A673 (cell line): ENCODE measurements at regions not wholly inside any gene's neighbourhood (a gene's known extent, or its start where the extent isn't known, plus 50 kb on each side); places are given as distances from the start of the nearest gene placed in this dataset.

Source experiments
- BruUV-seq: library from RNA; stranded (reverse); fragments of 400-500 nt; replicated peaks from 2 replicates; lab custom pipeline; 2021; lab: Mats Ljungman, UMichigan
- CTCF ChIA-PET: fragments of 300-600 bp; sonication (Branson Sonifier 250); formaldehyde crosslinking; loops from one replicate; lab custom pipeline; 2022; ENCODE audit warnings: antibody characterized with exemption; lab: Charles Lee
- POLR2A ChIA-PET: fragments of 300-600 bp; sonication (Branson Sonifier 250); formaldehyde crosslinking; loops from one replicate; lab custom pipeline; 2022; ENCODE audit warnings: antibody characterized with exemption; ENCODE audit not compliant: low non-redundant PET; lab: Charles Lee
- DNase-seq: peaks from one replicate; pipeline ENCODE4 v3.0.0-alpha.2; 2015; ENCODE audit warnings: low spot score
- H3K27ac ChIP-seq: fragments of 200-600 bp; sonication (generic); 2 replicates; pipeline ENCODE4 v1.5.1; 2016; ENCODE audit warnings: mixed run types, low read depth, mild to moderate bottlenecking, mixed read lengths, antibody characterized with exemption, low read length; ENCODE audit not compliant: poor library complexity, severe bottlenecking
- H3K27me3 ChIP-seq: fragments of 200-600 bp; sonication (generic); replicated peaks from 2 replicates; pipeline ENCODE4 v1.6.1; 2017; ENCODE audit warnings: mixed run types, low read depth, mild to moderate bottlenecking, mixed read lengths, antibody characterized with exemption, low read length; ENCODE audit not compliant: insufficient read depth, poor library complexity
- H3K36me3 ChIP-seq: fragments of 200-600 bp; sonication (generic); 2 replicates; pipeline ENCODE4 v1.6.1; 2016; ENCODE audit warnings: mixed run types, mild to moderate bottlenecking, mixed read lengths, antibody characterized with exemption, low read length; ENCODE audit not compliant: insufficient read depth, poor library complexity, severe bottlenecking
- H3K4me1 ChIP-seq: fragments of 200-600 bp; sonication (generic); 2 replicates; pipeline ENCODE4 v1.6.1; 2017; ENCODE audit warnings: mixed run types, mild to moderate bottlenecking, mixed read lengths, antibody characterized with exemption, low read length; ENCODE audit not compliant: insufficient read depth, poor library complexity, severe bottlenecking
- H3K4me3 ChIP-seq: fragments of 200-600 bp; sonication (generic); 2 replicates; pipeline ENCODE4 v1.5.1; 2016; ENCODE audit warnings: low read depth, mixed run types, mild to moderate bottlenecking, mixed read lengths, low read length; ENCODE audit not compliant: poor library complexity, severe bottlenecking
- H3K9me3 ChIP-seq: fragments of 200-600 bp; sonication (generic); 2 replicates; pipeline ENCODE4 v1.6.1; 2016; ENCODE audit warnings: mixed run types, low read depth, mild to moderate bottlenecking, mixed read lengths, antibody characterized with exemption, low read length; ENCODE audit not compliant: poor library complexity, severe bottlenecking
- CTCF ChIP-seq: fragments of 300-800, 200-600 bp; sonication (generic); conservative IDR thresholded peaks from 2 replicates; pipeline ENCODE4 v1.5.1; 2017; ENCODE audit warnings: low read depth, mild to moderate bottlenecking, antibody characterized with exemption, low read length, moderate library complexity, mixed read lengths
- EZH2 ChIP-seq: fragments of 200-600 bp; sonication (generic); IDR thresholded peaks from 2 replicates; pipeline ENCODE4 v1.6.1; 2017; ENCODE audit warnings: borderline replicate concordance, low read depth, mild to moderate bottlenecking, mixed read lengths, antibody characterized with exemption, low read length; ENCODE audit not compliant: poor library complexity, severe bottlenecking
- intact Hi-C: fragments of 100-400 bp; cut with micrococcal nuclease; formaldehyde crosslinking; loops from one replicate; pipeline ENCODE4 v1.10.0; 2022; ENCODE audit not compliant: unreplicated experiment

GRCh38 chr4:41433361-41433760, 104.6 kb upstream of the LIMCH1 start:
- H3K27ac ChIP-seq = no peak overlapping the region
- peaks cover 29% of the 10 kb centered on the region for H3K4me1 ChIP-seq
- DNase-seq = no peak
- no peaks in the 10 kb centered on the region for H3K9me3 ChIP-seq
- H3K4me3 ChIP-seq = no peak overlapping the region
- ChIA-PET POLR2A (no interaction called here), CTCF (no interaction called here)
- intact Hi-C loops = loop anchor here (2.0 kb wide), 1 partner anchor 43 kb away; no protein-coding TSS in a partner anchor
- no peaks in the 10 kb centered on the region for H3K27me3 ChIP-seq
- TF ChIP-seq EZH2 = no peak
- TF ChIP-seq CTCF = no peak
- no peaks in the 10 kb centered on the region for H3K36me3 ChIP-seq
- BruUV-seq = no TSS peak

GRCh38 chr4:41435510-41435909, 102.4 kb upstream of the LIMCH1 start:
- peaks cover 21% of the 10 kb centered on the region for H3K4me1 ChIP-seq
- DNase-seq = no peak

DNA sequence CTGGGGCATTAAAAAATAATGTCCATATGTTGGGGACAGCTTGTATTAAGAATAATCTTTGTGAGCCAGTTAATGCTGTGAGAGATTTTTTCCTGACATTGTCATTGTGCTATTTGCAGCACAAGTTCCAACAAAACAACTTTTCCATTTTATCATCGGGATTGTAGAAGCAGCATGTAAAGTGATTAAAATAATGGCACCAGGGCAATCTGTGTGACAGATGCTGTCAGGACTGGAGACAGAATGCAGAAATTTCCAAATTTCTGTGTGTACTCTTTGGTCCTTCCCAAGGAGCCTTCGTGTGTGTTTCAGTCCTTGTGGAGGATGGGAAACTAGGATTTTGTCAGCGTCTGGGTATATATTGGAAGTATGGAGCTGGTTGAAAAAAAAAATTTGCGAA, 101.5 kb upstream of the LIMCH1 start:
- Histone ChIP-seq H3K27ac (no peak overlapping the region), H3K36me3 (no peaks in the 10 kb centered on the region), H3K4me1 (peaks cover 21% of the 10 kb centered on the region), H3K27me3 (no peaks in the 10 kb centered on the region), H3K9me3 (no peaks in the 10 kb centered on the region), H3K4me3 (no peak overlapping the region)
- ChIA-PET CTCF (no interaction called here), POLR2A (no interaction called here)
- DNase-seq = no peak
- TF ChIP-seq EZH2 (no peak), CTCF (no peak)
- intact Hi-C loops = no loop called here
- no TSS peak for BruUV-seq

More at GRCh38 chr4:41435510-41435909, 102.4 kb upstream of the LIMCH1 start:
- TF ChIP-seq EZH2 (no peak), CTCF (no peak)
- no peaks in the 10 kb centered on the region for H3K27me3 ChIP-seq
- H3K4me3 ChIP-seq = no peak overlapping the region
- BruUV-seq = no TSS peak
- intact Hi-C loops = no loop called here
- H3K9me3 ChIP-seq = no peaks in the 10 kb centered on the region
- H3K27ac ChIP-seq = no peak overlapping the region
- H3K36me3 ChIP-seq = no peaks in the 10 kb centered on the region
- ChIA-PET CTCF (no interaction called here), POLR2A (no interaction called here)
